Fibroblast of mammary gland (primary cell): ENCODE measurements at regions not wholly inside any gene's neighbourhood (a gene's known extent, or its start where the extent isn't known, plus 50 kb on each side); places are given as distances from the start of the nearest gene placed in this dataset.

Experiments used
- DNase-seq: peaks from one replicate; pipeline ENCODE4 v3.0.0-alpha.2; 2010; ENCODE audit warnings: low read depth
- H3K4me3 ChIP-seq: 2 replicates; pipeline ENCODE4 v1.5.1; 2011; ENCODE audit warnings: low read depth, mild to moderate bottlenecking, low read length, moderate library complexity; ENCODE audit not compliant: control insufficient read depth
- CTCF ChIP-seq: conservative IDR thresholded peaks from 2 replicates; pipeline ENCODE4 v1.5.1; 2011; ENCODE audit warnings: low read depth, low read length, inconsistent platforms; ENCODE audit not compliant: control insufficient read depth, insufficient read depth

- H3K4me3 ChIP-seq, result no peak overlapping the region
- DNase-seq, result no peak
- no peak for TF ChIP-seq CTCF
These were observed 246.1 kb upstream of the MEF2C start for GRCh38 chr5:89128906-89129625.

- peak; percentile 34 for DNase-seq
- H3K4me3 ChIP-seq, result no peak overlapping the region
- no peak for TF ChIP-seq CTCF
These were observed 245.1 kb upstream of the MEF2C start for GRCh38 chr5:89128092-89128491.

- no peak overlapping the region for H3K4me3 ChIP-seq
- no peak for TF ChIP-seq CTCF
- no peak for DNase-seq
These were observed 244.2 kb upstream of the MEF2C start for GRCh38 chr5:89127191-89127590.

GRCh38 chr5:89125372-89125771, 242.4 kb upstream of the MEF2C start:
- H3K4me3 ChIP-seq, result no peak overlapping the region
- DNase-seq, result no peak
- TF ChIP-seq CTCF, result no peak

- DNase-seq, result no peak
- no peak overlapping the region for H3K4me3 ChIP-seq
- TF ChIP-seq CTCF, result no peak
These were observed 240.6 kb upstream of the MEF2C start for GRCh38 chr5:89123581-89123980.

- DNase-seq, result peak; percentile 33
- TF ChIP-seq CTCF, result no peak
- no peak overlapping the region for H3K4me3 ChIP-seq
These were observed 237.7 kb upstream of the MEF2C start for GRCh38 chr5:89120719-89121118.
